Neural progenitor cell (in vitro differentiated cells): ENCODE measurements at regions not wholly inside any gene's neighbourhood (a gene's known extent, or its start where the extent isn't known, plus 50 kb on each side); places are given as distances from the start of the nearest gene placed in this dataset.

Experiments
- CTCF ChIP-seq: fragments of 200-600 bp; sonication (generic); IDR thresholded peaks from 2 replicates; pipeline ENCODE4 v1.5.1; 2017; ENCODE audit warnings: antibody characterized with exemption, mild to moderate bottlenecking
- EZH2 ChIP-seq: fragments of 200-600 bp; sonication (generic); IDR thresholded peaks from 2 replicates; pipeline ENCODE4 v1.6.1; 2017; ENCODE audit warnings: antibody characterized with exemption, mild to moderate bottlenecking, moderate library complexity
- EZH2phosphoT487 ChIP-seq: fragments of 200-600 bp; sonication (generic); IDR thresholded peaks from 2 replicates; pipeline ENCODE4 v1.6.1; 2017; ENCODE audit warnings: antibody characterized with exemption

DNA sequence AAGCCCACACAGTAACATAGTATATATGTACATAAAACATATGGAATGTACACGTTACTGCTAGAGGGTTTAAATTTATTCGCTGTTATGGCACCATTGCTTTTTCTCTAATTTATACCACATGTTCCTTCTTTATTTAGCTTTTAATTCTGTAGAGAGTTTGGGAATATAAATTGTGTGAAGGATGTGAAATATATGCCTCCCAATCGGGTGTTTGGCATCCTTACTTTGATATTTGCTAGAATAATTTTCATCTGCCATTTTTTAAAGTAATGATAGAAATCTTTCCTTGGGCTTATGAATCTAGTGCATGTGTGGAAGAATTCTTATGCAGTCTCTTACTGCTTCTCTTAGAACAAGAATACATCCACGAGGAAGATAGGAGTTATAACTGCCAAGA, 509.8 kb upstream of the RAG2 start:
- TF ChIP-seq CTCF: no peak
- no peak for TF ChIP-seq EZH2
- no peak for TF ChIP-seq EZH2phosphoT487
